A204.1 (cell line): ENCODE measurements at regions not wholly inside any gene's neighbourhood (a gene's known extent, or its start where the extent isn't known, plus 50 kb on each side); places are given as distances from the start of the nearest gene placed in this dataset.

Experiments used
- FAIRE-seq: peaks from 2 replicates; lab custom pipeline; 2012; peaks lifted over from hg19 to GRCh38; lab: Jason Lieb, UNC

- no peak for FAIRE-seq
Observed at GRCh38 chr3:79870313-79870620, 102.5 kb upstream of the ROBO1 start.

GRCh38 chr3:79869461-79870312 is 101.9 kb upstream of the ROBO1 start:
- FAIRE-seq = no peak

GRCh38 chr3:79866162-79866561 is 98.4 kb upstream of the ROBO1 start:
- no peak for FAIRE-seq

DNA sequence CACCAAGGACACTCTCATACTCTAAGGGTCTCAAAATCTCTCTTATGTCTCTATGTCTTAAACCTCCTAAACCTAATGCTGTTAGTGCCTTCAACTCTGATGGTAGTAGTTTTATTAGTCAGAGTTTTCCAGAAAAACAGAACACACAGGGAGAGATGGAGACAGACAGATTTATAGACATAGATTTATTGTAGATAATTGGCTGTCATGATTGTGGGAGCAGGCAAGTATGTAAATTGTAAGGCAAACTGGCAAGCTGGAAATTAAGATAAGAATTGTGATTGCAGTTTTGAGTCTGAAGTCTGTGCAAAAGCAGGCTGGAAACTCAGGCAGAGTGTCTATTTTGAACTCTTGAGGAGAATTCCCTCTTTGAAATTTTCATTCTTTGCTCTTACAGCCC is 96.3 kb upstream of the ROBO1 start:
- FAIRE-seq = no peak

DNA sequence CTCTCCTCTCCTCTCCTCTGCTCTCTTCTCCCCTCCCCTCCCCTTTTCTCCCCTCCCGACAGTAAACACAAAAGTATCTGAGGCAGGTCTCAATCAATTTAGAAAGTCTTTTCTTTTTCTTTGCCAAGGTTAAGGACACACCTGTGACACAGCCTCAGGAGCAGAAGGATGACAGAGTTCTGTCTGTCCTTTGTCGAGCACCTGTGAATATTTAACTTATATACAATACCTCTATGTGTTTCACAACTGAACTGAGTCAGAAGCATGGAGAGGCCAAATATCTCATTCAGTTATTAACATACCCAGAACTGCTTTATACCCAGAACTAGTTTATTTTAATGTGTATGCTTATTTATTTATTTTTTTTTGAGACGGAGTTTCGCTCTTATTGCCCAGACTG is 81.1 kb upstream of the ROBO1 start:
- FAIRE-seq = no peak

DNA sequence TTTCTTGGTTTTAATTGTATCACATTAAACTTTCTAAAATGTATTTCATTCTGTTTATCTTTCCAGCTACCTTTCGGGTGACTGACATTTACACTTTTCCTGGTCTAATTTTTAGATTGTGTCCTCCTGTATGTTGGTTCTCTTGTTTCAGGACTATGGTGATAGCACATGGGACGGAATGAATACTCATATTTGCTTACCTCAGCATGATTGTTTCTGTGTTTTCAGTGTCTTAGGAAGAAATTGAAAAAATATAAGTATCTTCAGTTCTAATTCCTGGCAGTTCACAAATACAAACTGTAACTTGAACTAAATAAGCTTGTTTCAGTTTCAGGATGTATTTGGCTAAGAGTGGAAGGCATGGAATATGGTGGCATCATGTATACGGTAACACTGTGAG is 80.1 kb upstream of the ROBO1 start:
- no peak for FAIRE-seq

DNA sequence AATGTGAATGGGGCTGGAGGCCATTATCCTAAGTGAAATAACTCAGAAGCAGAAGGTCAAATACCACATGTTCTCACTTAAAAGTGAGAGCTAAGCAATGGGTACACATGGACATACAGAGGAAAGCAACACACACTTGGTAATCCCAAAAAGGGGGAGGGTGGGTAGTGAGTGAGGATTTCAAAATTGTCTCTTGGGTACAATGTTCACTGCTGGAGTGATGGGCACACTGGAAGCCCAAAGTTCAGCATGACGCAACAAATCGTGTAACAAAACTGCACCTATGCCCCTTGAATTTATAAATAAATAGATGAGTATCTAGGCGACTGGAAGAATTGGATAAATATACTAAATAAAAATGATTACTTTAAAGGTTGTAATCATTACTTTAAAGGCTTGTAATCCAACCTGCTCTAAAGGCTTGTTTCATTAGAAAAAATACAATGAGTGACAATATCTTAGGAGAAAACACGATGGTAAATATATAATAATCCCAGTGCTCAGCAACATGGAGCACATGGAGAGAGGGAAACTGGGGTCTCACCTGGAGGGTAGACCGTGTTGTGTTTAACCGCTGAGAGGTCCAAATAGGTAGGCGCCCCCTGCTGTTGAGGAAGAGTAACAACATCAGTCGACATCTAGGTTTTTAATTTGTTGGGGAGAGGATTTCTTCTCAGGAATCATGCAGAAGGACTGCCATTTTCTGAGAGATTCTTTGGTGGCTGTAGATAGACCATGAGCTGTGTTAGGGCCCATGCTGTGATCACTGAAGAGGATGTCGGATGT is 78.5 kb upstream of the ROBO1 start:
- no peak for FAIRE-seq

- no peak for FAIRE-seq
Observed at GRCh38 chr3:79845546-79845945, 77.7 kb upstream of the ROBO1 start.

GRCh38 chr3:79844176-79844575 is 76.4 kb upstream of the ROBO1 start:
- no peak for FAIRE-seq

DNA sequence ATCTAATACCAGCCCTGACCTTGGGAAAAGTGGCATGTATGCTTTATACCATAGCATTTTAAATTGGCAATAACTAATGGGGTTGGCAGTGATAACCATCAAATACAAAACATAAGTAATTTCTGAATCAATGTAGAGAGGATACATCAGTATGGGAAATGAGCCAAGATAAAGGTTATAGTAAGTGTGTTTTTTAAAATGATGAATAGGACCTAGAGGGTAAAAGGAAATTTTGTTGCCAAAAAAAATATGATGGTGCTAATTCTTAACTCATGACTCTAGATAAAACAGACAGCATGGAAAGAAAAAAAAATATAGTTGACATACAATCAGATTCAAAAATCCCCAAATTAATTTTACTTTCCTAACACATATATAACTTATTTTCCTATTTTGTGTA is 75.4 kb upstream of the ROBO1 start:
- FAIRE-seq = no peak

DNA sequence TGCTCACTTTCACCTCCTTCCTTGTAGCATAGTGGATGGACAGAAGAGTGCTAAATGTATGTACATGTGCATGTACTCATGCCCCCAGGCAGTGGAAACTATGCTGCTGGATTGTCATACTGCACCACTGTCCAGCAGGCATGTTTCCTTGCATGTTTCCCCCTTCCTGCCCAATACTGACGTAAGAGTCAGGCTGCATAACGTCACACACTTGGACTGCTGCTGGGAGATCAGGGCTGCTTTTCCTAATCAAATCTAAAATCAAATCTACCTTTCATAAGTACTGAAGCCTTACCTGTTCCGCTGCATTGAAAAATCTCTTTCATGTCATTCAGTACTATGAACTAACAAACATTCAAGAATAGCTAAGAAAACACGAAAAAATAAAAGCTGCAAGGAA is 67.9 kb upstream of the ROBO1 start:
- no peak for FAIRE-seq

DNA sequence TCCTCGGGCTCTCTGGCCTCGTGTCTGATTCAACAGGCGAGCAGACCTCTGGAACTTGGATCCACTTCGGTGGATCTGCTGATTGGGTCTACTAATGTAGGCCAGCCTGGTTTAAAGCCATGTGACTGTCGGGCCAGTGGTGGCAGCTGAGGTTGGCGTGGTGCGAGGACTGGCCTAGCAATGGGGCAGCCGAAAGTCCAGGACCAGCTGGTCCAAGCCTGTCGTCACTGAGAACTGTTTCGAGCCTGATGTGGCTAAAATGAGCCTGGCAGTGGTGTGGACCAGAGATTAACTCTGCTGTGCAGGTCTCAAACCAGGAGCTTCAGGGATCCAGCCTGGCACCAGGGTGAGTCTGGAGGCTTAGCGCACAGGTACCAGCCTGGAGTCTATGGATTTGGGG is 56.4 kb upstream of the ROBO1 start:
- FAIRE-seq = no peak

DNA sequence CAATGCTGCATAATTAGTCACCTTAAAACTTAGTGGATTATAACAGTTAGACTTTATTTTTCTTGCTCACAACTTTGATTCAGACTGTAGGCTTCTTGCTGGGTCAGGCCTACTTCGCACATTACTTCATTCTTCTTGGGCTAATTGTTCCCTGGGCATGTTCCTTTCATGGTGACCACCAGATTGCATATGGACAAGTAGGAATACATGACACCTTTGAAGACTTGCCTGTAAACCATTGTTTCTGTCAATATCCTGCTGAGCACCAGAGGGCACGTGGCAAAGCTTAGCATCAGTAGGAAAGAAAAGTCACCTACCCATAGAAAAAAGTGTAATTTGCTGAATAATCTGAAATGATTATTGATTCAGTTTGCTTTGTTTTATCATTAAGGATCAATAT is 54.3 kb upstream of the ROBO1 start:
- FAIRE-seq = no peak

DNA sequence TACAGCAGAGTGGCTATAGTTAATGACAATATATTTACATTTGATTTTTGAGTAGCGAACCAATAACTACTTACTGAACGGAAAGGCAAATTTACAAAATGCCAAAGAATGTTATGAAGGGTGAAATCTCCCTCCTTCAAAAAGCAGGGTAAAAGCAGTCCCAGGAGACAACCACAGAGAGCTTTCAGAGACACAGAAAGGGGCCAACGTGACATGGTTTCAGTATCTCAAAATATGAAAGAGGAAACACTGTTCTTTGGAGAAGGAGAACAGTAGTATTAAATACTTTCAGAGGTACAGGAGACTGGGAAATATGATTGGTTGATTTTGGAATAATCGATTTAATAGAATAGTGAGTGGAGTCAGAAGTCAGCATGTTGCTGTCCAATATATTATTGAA is 52.3 kb upstream of the ROBO1 start:
- FAIRE-seq = no peak

- no peak for FAIRE-seq
Observed at GRCh38 chr3:79818015-79818414, 50.2 kb upstream of the ROBO1 start.
